Caco-2 (cell line): ENCODE measurements at regions not wholly inside any gene's neighbourhood (a gene's known extent, or its start where the extent isn't known, plus 50 kb on each side); places are given as distances from the start of the nearest gene placed in this dataset.

Experiments
- BruUV-seq: library from RNA; stranded (reverse); fragments of 400-500 nt; replicated peaks from 2 replicates; lab custom pipeline; 2021; lab: Mats Ljungman, UMichigan
- CTCF ChIA-PET: fragments of 300-600 bp; sonication (Branson Sonifier 250); formaldehyde crosslinking; loops from one replicate; lab custom pipeline; 2022; ENCODE audit warnings: antibody characterized with exemption; lab: Charles Lee
- POLR2A ChIA-PET: fragments of 300-600 bp; sonication (Branson Sonifier 250); formaldehyde crosslinking; loops from one replicate; lab custom pipeline; 2022; ENCODE audit warnings: antibody characterized with exemption; lab: Charles Lee
- DNase-seq, 2 experiments: peaks; one replicate each; pipeline versions ENCODE4 v3.0.0 to v3.0.0-alpha.2; 2020 to 2022
- H3K27me3 ChIP-seq: replicated peaks from 2 replicates; pipeline ENCODE4 v1.6.0; 2011; ENCODE audit warnings: low read length; ENCODE audit not compliant: control insufficient read depth, insufficient read depth
- H3K36me3 ChIP-seq: 2 replicates; pipeline ENCODE4 v1.5.1; 2011; ENCODE audit warnings: low read length; ENCODE audit not compliant: control insufficient read depth, insufficient read depth
- H3K4me1 ChIP-seq: fragments of 250-450 bp; sonication (Bioruptor Pico); 2 replicates; pipeline ENCODE4 v1.5.1; 2020; ENCODE audit warnings: mild to moderate bottlenecking
- H3K4me3 ChIP-seq: 2 replicates; pipeline ENCODE4 v1.5.1; 2011; ENCODE audit warnings: low read depth, mild to moderate bottlenecking, control low read depth, low read length
- H3K9me3 ChIP-seq: fragments of 250-450 bp; sonication (Bioruptor Pico); 2 replicates; pipeline ENCODE4 v1.5.1; 2020; ENCODE audit warnings: mild to moderate bottlenecking, moderate library complexity
- H3K27ac Mint-ChIP-seq: one replicate; pipeline ENCODE4 v1.8.0; 2022; ENCODE audit warnings: mixed read lengths; ENCODE audit not compliant: unreplicated experiment
- H3K27me3 Mint-ChIP-seq: one replicate; pipeline ENCODE4 v1.8.0; 2022; ENCODE audit warnings: mixed read lengths; ENCODE audit not compliant: insufficient read depth, unreplicated experiment
- H3K36me3 Mint-ChIP-seq: one replicate; pipeline ENCODE4 v1.8.0; 2022; ENCODE audit warnings: mild to moderate bottlenecking, mixed read lengths; ENCODE audit not compliant: insufficient read depth, unreplicated experiment
- H3K4me1 Mint-ChIP-seq: one replicate; pipeline ENCODE4 v1.8.0; 2022; ENCODE audit warnings: low read depth, mixed read lengths; ENCODE audit not compliant: unreplicated experiment
- H3K4me3 Mint-ChIP-seq: one replicate; pipeline ENCODE4 v1.8.0; 2022; ENCODE audit warnings: mild to moderate bottlenecking, moderate library complexity, mixed read lengths; ENCODE audit not compliant: unreplicated experiment
- H3K9me3 Mint-ChIP-seq: one replicate; pipeline ENCODE4 v1.8.0; 2022; ENCODE audit warnings: mixed read lengths; ENCODE audit not compliant: unreplicated experiment
- intact Hi-C: fragments of 100-400 bp; cut with micrococcal nuclease; formaldehyde crosslinking; loops from one replicate; pipeline ENCODE4 v1.10.0; 2022; ENCODE audit not compliant: unreplicated experiment
- TF ChIP-seq, protein P1 (sequence below), 2 experiments: fragments of 200-600 bp in 1 of 2; IDR thresholded peaks; 1 replicate in 1 of 2; 2 replicates in 1 of 2; pipeline versions ENCODE4 v1.5.1 to v1.8.0; 2011 to 2022; ENCODE audit warnings: antibody characterized with exemption in 1 of 2, control low read depth in 1 of 2, inconsistent platforms in 1 of 2, low read depth in 1 of 2, low read length in 1 of 2, mild to moderate bottlenecking in 1 of 2, moderate library complexity in 1 of 2; ENCODE audit not compliant: insufficient read depth in 1 of 2, severe bottlenecking in 1 of 2, unreplicated experiment in 1 of 2

DNA sequence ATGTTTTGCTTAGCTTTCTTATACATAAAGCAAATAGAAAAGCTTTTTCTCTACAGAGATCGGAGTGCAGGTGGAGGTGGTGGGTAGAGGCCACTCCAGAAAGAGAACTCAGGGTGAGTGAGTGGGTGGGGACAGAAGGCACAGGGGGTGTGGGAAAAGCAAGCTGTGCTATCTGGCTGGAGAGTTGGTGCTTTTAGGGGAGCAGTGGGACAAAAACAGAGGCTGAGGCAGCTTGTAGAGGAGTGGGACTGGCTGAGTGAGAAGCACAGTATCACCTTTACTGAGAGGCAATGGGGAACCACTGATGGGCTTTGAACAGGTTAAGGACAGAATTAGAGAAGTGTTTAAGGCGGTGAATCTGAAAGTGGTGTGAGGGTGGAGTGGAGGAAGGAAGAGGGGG is 275.3 kb downstream of the TCF7L2 start:
- Mint-ChIP-seq H3K27me3 (peaks cover 6% of the 10 kb centered on the region), H3K27ac (no peak overlapping the region), H3K9me3 (no peaks in the 10 kb centered on the region), H3K4me1 (peaks cover 6% of the 10 kb centered on the region), H3K36me3 (no peaks in the 10 kb centered on the region), H3K4me3 (no peak overlapping the region)
- H3K4me3 ChIP-seq = no peak overlapping the region
- no peaks in the 10 kb centered on the region for H3K9me3 ChIP-seq
- TF ChIP-seq, protein P1, sequence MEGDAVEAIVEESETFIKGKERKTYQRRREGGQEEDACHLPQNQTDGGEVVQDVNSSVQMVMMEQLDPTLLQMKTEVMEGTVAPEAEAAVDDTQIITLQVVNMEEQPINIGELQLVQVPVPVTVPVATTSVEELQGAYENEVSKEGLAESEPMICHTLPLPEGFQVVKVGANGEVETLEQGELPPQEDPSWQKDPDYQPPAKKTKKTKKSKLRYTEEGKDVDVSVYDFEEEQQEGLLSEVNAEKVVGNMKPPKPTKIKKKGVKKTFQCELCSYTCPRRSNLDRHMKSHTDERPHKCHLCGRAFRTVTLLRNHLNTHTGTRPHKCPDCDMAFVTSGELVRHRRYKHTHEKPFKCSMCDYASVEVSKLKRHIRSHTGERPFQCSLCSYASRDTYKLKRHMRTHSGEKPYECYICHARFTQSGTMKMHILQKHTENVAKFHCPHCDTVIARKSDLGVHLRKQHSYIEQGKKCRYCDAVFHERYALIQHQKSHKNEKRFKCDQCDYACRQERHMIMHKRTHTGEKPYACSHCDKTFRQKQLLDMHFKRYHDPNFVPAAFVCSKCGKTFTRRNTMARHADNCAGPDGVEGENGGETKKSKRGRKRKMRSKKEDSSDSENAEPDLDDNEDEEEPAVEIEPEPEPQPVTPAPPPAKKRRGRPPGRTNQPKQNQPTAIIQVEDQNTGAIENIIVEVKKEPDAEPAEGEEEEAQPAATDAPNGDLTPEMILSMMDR (IDR thresholded peaks at IDR 0.05; ENCODE audit: insufficient read depth in 1 of 2, low read depth in 1 of 2, low read length in 1 of 2, severe bottlenecking in 1 of 2, unreplicated experiment in 1 of 2) = no peak
- no peaks in the 10 kb centered on the region for H3K36me3 ChIP-seq
- no peak for DNase-seq
- intact Hi-C loops = no loop called here
- no TSS peak for BruUV-seq
- CTCF ChIA-PET = no interaction called here
- POLR2A ChIA-PET = no interaction called here
- H3K27me3 ChIP-seq = no peaks in the 10 kb centered on the region
- no peaks in the 10 kb centered on the region for H3K4me1 ChIP-seq

DNA sequence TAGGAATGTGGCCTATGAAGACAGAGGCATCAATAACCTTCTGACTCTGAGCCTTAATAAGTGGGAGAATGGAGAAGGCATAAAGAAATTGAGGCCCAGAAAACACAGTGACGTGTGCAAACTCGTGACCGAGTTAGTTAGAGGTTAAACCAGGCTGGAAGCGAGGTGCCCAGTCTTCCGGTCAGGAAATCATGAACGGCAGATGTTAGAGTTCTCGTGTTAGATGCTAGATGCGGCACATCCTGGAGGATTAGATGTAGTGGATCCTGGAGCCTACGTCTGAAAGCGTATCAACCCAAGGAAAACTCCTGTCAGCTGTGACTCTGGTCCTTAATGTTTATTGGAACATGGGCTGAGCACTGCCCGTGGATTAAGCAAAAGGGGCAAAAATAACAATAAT is 275.9 kb downstream of the TCF7L2 start:
- POLR2A ChIA-PET = no interaction called here
- intact Hi-C loops = no loop called here
- Histone ChIP-seq H3K9me3 (no peaks in the 10 kb centered on the region), H3K36me3 (no peaks in the 10 kb centered on the region), H3K4me1 (no peaks in the 10 kb centered on the region), H3K27me3 (no peaks in the 10 kb centered on the region), H3K4me3 (no peak overlapping the region)
- DNase-seq = no peak
- no peak overlapping the region for H3K27ac Mint-ChIP-seq
- H3K4me3 Mint-ChIP-seq = no peak overlapping the region
- CTCF ChIA-PET = no interaction called here
- BruUV-seq = no TSS peak
- H3K9me3 Mint-ChIP-seq = no peaks in the 10 kb centered on the region
- H3K4me1 Mint-ChIP-seq = peaks cover 6% of the 10 kb centered on the region
- TF ChIP-seq, protein P1 (IDR thresholded peaks at IDR 0.05; ENCODE audit: insufficient read depth in 1 of 2, low read depth in 1 of 2, low read length in 1 of 2, severe bottlenecking in 1 of 2, unreplicated experiment in 1 of 2) = no peak
- no peaks in the 10 kb centered on the region for H3K36me3 Mint-ChIP-seq
- H3K27me3 Mint-ChIP-seq = peaks cover 6% of the 10 kb centered on the region

DNA sequence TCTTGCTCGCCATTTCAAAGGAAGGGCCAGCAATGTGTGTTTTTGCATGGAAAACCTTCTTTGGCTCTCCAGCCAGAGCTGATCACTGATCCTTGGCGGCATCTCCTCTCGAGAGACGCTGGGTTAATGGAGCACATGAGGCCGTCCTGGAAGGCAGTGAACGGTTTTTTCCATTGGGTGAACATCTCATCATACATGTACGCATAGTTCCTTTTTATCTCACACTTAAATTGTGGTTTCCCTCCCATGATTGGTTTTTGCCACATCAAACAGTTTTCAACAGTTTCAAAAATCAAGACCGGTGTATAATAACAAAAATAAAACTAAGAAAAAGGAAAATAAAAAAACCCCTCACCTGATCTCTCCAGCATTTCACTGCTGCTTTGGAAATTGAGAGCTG is 276.4 kb downstream of the TCF7L2 start:
- H3K9me3 Mint-ChIP-seq = no peaks in the 10 kb centered on the region
- Histone ChIP-seq H3K9me3 (no peaks in the 10 kb centered on the region), H3K4me1 (no peaks in the 10 kb centered on the region), H3K4me3 (no peak overlapping the region), H3K36me3 (no peaks in the 10 kb centered on the region), H3K27me3 (no peaks in the 10 kb centered on the region)
- TF ChIP-seq, protein P1 (IDR thresholded peaks at IDR 0.05; ENCODE audit: insufficient read depth in 1 of 2, low read depth in 1 of 2, low read length in 1 of 2, severe bottlenecking in 1 of 2, unreplicated experiment in 1 of 2) = no peak
- H3K27ac Mint-ChIP-seq = no peak overlapping the region
- H3K4me1 Mint-ChIP-seq = peaks cover 6% of the 10 kb centered on the region
- DNase-seq = no peak
- CTCF ChIA-PET = no interaction called here
- no TSS peak for BruUV-seq
- intact Hi-C loops = no loop called here
- no peak overlapping the region for H3K4me3 Mint-ChIP-seq
- H3K36me3 Mint-ChIP-seq = no peaks in the 10 kb centered on the region
- peaks cover 6% of the 10 kb centered on the region for H3K27me3 Mint-ChIP-seq
- POLR2A ChIA-PET = no interaction called here
